OCI-LY1 (cell line): ENCODE measurements at regions not wholly inside any gene's neighbourhood (a gene's known extent, or its start where the extent isn't known, plus 50 kb on each side); places are given as distances from the start of the nearest gene placed in this dataset.

Experiments
- CTCF ChIP-seq: fragments of 200-600 bp; sonication (generic), shearing (Covaris generic); IDR thresholded peaks from 2 replicates; pipeline ENCODE4 v1.5.1; 2017; ENCODE audit warnings: mild to moderate bottlenecking, antibody characterized with exemption, low read length, moderate library complexity, mixed read lengths
- EZH2 ChIP-seq: fragments of 200-600 bp; sonication (generic), shearing (Covaris generic); IDR thresholded peaks from 2 replicates; pipeline ENCODE4 v1.8.0; 2017; ENCODE audit warnings: borderline replicate concordance, mixed run types, mild to moderate bottlenecking, antibody characterized with exemption, low read length, moderate library complexity, mixed read lengths

GRCh38 chr14:44833376-44834060 lies 128.2 kb downstream of the KLHL28 start:
- TF ChIP-seq CTCF, result no peak
- no peak for TF ChIP-seq EZH2
